Right lobe of liver (tissue), 6 donors: ENCODE measurements at regions not wholly inside any gene's neighbourhood (a gene's known extent, or its start where the extent isn't known, plus 50 kb on each side); places are given as distances from the start of the nearest gene placed in this dataset.

Experiments
- ATAC-seq, 4 donors: fragments of 200-7000 bp; cut with Tn5 transposase; one replicate each; pipeline ENCODE4 v1.9.1; 2020; ENCODE audit warnings: mild to moderate bottlenecking in 4 of 4, moderate library complexity in 4 of 4
- DNase-seq, 3 donors: peaks; one replicate each; pipeline ENCODE4 v3.0.0-alpha.2; 2020
- H3K27ac ChIP-seq, 3 donors: fragments of 200-600 bp; one replicate each; pipeline ENCODE4 v1.8.0; 2022
- H3K27me3 ChIP-seq, 2 donors: fragments of 200-600 bp; one replicate each; pipeline ENCODE4 v1.8.0; 2022
- H3K36me3 ChIP-seq, 4 donors: fragments of 200-600 bp; sonication (generic) in 1 of 4; one replicate each; pipeline versions ENCODE4 v1.5.1 to v1.8.0; 2017 to 2022; ENCODE audit warnings: control low read depth in 1 of 4
- H3K4me1 ChIP-seq, 4 donors: fragments of 200-600 bp; sonication (generic) in 1 of 4; one replicate each; pipeline versions ENCODE4 v1.5.1 to v1.8.0; 2017 to 2022; ENCODE audit warnings: control low read depth in 1 of 4
- H3K4me3 ChIP-seq, 3 donors: fragments of 200-600 bp; one replicate each; pipeline ENCODE4 v1.8.0; 2022
- H3K9me3 ChIP-seq, 4 donors: fragments of 200-600 bp; sonication (generic) in 1 of 4; one replicate each; pipeline versions ENCODE4 v1.5.1 to v1.8.0; 2017 to 2022; ENCODE audit warnings: control low read depth in 1 of 4
- POLR2A ChIP-seq: fragments of 450-650 bp; IDR thresholded peaks from one replicate; pipeline ENCODE4 v1.6.1; 2017; ENCODE audit warnings: antibody characterized with exemption, mild to moderate bottlenecking
- WGBS: methylation state at CpG from one replicate; pipeline ENCODE4 v1.1.6; 2018; ENCODE audit warnings: low coverage, low lambda C conversion rate; ENCODE audit not compliant: insufficient coverage; ENCODE audit errors: missing lambda C conversion rate; 5-methylcytosine and 5-hydroxymethylcytosine counted together
- intact Hi-C, 2 donors: fragments of 100-400 bp; cut with DNase I; formaldehyde crosslinking; loops; one replicate each; pipeline versions ENCODE4 v1.11.2 to v1.14.1; 2022
- TF ChIP-seq, protein P1 (sequence below), 4 donors: fragments of 200-600 bp in 3 of 4; fragments of 450-650 bp in 1 of 4; IDR thresholded peaks; one replicate each; pipeline versions ENCODE4 v1.5.1 to v1.8.0; 2016 to 2022; ENCODE audit warnings: antibody characterized with exemption in 4 of 4, mild to moderate bottlenecking in 2 of 4
- donor health status: DM: no; HTN: yes; CAD: no.
- donor health status: DM: no; HTN: no; CAD: no.
- donor health status: DM: no; HTN: no; CAD: no.
- donor health status: DM: no; HTN: yes; CAD: no.
- donor health status: DM: no; HTN: yes; CAD: no.

DNA sequence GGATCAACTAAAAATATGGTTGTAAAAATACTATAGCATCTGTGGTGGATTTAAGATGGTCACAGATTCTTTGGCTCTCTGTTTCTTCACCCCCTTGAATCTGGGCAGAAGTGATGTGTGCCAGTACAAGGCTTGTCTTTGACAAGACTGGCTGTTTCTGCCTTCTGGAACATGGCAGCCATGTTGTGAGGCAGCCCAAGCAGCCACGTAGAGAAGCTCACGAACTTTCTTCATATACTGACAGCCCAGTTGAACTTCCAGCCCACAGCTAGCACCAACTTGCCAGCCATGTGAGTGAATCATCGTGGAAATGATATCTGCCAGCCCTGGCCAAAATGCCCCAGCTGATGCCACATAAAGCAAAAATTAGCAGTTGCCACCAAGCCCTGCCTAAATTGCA, 110.8 kb downstream of the BOD1 start:
- intact Hi-C loops = no loop called here
- 22% methylated on average over 1 of the region's 3 CpGs for WGBS
- no peak for TF ChIP-seq POLR2A
- TF ChIP-seq, protein P1, sequence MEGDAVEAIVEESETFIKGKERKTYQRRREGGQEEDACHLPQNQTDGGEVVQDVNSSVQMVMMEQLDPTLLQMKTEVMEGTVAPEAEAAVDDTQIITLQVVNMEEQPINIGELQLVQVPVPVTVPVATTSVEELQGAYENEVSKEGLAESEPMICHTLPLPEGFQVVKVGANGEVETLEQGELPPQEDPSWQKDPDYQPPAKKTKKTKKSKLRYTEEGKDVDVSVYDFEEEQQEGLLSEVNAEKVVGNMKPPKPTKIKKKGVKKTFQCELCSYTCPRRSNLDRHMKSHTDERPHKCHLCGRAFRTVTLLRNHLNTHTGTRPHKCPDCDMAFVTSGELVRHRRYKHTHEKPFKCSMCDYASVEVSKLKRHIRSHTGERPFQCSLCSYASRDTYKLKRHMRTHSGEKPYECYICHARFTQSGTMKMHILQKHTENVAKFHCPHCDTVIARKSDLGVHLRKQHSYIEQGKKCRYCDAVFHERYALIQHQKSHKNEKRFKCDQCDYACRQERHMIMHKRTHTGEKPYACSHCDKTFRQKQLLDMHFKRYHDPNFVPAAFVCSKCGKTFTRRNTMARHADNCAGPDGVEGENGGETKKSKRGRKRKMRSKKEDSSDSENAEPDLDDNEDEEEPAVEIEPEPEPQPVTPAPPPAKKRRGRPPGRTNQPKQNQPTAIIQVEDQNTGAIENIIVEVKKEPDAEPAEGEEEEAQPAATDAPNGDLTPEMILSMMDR (IDR thresholded peaks at IDR 0.05) = no peak
- no peak overlapping the region for H3K4me3 ChIP-seq
- H3K4me1 ChIP-seq = no peaks in the 10 kb centered on the region
- ATAC-seq = no peak
- no peaks in the 10 kb centered on the region for H3K27me3 ChIP-seq
- H3K36me3 ChIP-seq = no peaks in the 10 kb centered on the region
- no peaks in the 10 kb centered on the region for H3K9me3 ChIP-seq
- no peak overlapping the region for H3K27ac ChIP-seq
- no peak for DNase-seq

GRCh38 chr5:173501922-173502321, 114.5 kb downstream of the BOD1 start:
- ATAC-seq = no peak
- Histone ChIP-seq H3K36me3 (no peaks in the 10 kb centered on the region), H3K4me1 (peaks cover 0 to 17% (median 0%) of the 10 kb centered on the region in 4 donors), H3K27ac (no peak overlapping the region), H3K27me3 (no peaks in the 10 kb centered on the region), H3K4me3 (no peak overlapping the region), H3K9me3 (no peaks in the 10 kb centered on the region)
- 78% methylated on average over 11 of the region's 12 CpGs for WGBS
- DNase-seq = no peak
- TF ChIP-seq, protein P1 (IDR thresholded peaks at IDR 0.05) = no peak
- TF ChIP-seq POLR2A = no peak
- intact Hi-C loops = no loop called here

DNA sequence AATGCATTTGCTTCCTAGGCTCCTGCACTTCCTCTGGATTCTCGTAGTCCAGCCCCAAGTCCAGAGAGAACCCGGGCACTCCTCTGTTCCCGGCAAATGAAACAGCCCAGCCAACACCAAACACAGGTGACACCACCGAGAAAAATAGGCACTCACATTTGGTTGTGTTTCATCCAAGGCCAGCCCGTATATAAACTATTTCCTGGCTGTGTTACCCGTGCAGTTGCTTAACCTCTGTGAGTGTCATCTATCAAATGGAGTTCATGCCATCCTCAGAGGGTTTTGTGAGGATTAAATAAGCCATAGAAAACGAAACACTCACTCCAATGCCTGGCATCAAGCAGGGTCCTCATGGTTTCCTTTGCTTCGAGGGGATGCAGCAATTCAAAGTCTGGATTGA, 115.2 kb downstream of the BOD1 start:
- TF ChIP-seq POLR2A = no peak
- TF ChIP-seq, protein P1 (IDR thresholded peaks at IDR 0.05) = no peak
- H3K9me3 ChIP-seq = no peaks in the 10 kb centered on the region
- DNase-seq = peak in 1 of 3 donors; percentile 48
- ATAC-seq = peak in 3 of 4 donors; percentile 42 to 69 (median 48)
- no peaks in the 10 kb centered on the region for H3K27me3 ChIP-seq
- intact Hi-C loops = no loop called here
- peaks cover 0 to 17% (median 0%) of the 10 kb centered on the region in 4 donors for H3K4me1 ChIP-seq
- H3K27ac ChIP-seq = no peak overlapping the region
- no peak overlapping the region for H3K4me3 ChIP-seq
- no peaks in the 10 kb centered on the region for H3K36me3 ChIP-seq
- 36% methylated on average over 5 of the region's 8 CpGs for WGBS

- no peak for ATAC-seq
- Histone ChIP-seq H3K36me3 (no peaks in the 10 kb centered on the region), H3K9me3 (no peaks in the 10 kb centered on the region), H3K4me3 (no peak overlapping the region), H3K27me3 (no peaks in the 10 kb centered on the region), H3K4me1 (peaks cover 0 to 17% (median 0%) of the 10 kb centered on the region in 4 donors), H3K27ac (no peak overlapping the region)
- intact Hi-C loops = no loop called here
- no peak for DNase-seq
- 86% methylated on average over 5 of the region's 6 CpGs for WGBS
- TF ChIP-seq, protein P1 (IDR thresholded peaks at IDR 0.05) = no peak
Measured at GRCh38 chr5:173500213-173500560, 116.3 kb downstream of the BOD1 start.
